ENCODE measurements at regions not wholly inside any gene's neighbourhood (a gene's known extent, or its start where the extent isn't known, plus 50 kb on each side); places are given as distances from the start of the nearest gene placed in this dataset.

- no peaks in the 10 kb centered on the region for H3K27me3 ChIP-seq (replicated peaks; ENCODE audit: insufficient read depth)
- peak overlapping the region; percentile 41 to 68 for H3K27ac ChIP-seq
- no peaks in the 10 kb centered on the region for H3K9me3 ChIP-seq
- H3K36me3 ChIP-seq, result no peaks in the 10 kb centered on the region
- DNase-seq (ENCODE audit: low spot score), result no peak
- no peak overlapping the region for H3K4me3 ChIP-seq
- peaks cover 0 to 15% of the 10 kb centered on the region in 2 donors for H3K4me1 ChIP-seq (ENCODE audit: control insufficient read depth in 1 of 2, low read depth in 2 of 2)
- no peak for ATAC-seq (ENCODE audit: insufficient number of reproducible peaks, low FRiP score, low read depth)
- TF ChIP-seq, protein P1, sequence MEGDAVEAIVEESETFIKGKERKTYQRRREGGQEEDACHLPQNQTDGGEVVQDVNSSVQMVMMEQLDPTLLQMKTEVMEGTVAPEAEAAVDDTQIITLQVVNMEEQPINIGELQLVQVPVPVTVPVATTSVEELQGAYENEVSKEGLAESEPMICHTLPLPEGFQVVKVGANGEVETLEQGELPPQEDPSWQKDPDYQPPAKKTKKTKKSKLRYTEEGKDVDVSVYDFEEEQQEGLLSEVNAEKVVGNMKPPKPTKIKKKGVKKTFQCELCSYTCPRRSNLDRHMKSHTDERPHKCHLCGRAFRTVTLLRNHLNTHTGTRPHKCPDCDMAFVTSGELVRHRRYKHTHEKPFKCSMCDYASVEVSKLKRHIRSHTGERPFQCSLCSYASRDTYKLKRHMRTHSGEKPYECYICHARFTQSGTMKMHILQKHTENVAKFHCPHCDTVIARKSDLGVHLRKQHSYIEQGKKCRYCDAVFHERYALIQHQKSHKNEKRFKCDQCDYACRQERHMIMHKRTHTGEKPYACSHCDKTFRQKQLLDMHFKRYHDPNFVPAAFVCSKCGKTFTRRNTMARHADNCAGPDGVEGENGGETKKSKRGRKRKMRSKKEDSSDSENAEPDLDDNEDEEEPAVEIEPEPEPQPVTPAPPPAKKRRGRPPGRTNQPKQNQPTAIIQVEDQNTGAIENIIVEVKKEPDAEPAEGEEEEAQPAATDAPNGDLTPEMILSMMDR (IDR thresholded peaks at IDR 0.05), result no peak
These were observed 83.1 kb downstream of the SDC1 start for GRCh38 chr2:20141806-20142205.

DNA sequence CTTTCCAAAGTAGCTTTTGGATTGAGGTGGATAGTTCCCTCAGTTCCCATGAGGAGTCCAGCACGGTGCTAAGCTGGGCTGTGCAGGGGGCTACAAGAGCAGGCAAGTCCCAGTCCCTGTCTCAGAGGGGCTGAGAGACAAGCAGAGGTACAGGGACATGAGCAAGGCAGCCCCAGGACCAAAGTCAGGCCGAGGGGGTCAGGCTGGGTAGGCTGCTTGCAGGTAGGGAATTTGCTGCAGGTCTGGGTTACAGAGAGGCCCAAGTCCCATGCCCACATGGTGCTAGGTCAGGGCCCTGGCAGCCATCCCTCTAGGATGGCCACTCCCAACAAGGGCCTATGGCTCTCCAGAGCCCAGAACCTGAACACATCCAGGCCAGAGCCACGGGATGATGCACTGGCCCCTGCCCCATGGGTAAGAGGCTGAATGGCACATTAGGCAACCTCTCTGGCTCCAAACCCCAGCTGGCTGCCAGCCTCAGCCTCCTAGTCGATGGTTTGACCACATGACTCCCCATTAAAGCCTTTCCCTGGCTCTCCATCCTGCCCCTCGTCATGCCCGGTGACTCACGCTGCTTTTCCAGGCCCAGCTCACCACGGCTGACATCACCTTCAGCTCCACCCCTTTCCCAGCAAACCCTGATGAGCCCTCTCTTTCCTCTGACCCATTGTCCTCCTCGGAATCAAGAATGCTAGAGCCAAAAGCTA is 83.7 kb downstream of the SDC1 start:
- no peaks in the 10 kb centered on the region for H3K9me3 ChIP-seq
- H3K36me3 ChIP-seq, result no peaks in the 10 kb centered on the region
- DNase-seq (ENCODE audit: low spot score) (peak; percentile 82), ATAC-seq (ENCODE audit: insufficient number of reproducible peaks, low FRiP score, low read depth) (peak; percentile 81)
- TF ChIP-seq, protein P1 (IDR thresholded peaks at IDR 0.05), result no peak
- H3K4me3 ChIP-seq, result no peak overlapping the region
- no peaks in the 10 kb centered on the region for H3K27me3 ChIP-seq (replicated peaks; ENCODE audit: insufficient read depth)
- H3K27ac ChIP-seq, result peak overlapping the region; percentile 41 to 68
- peaks cover 0 to 15% of the 10 kb centered on the region in 2 donors for H3K4me1 ChIP-seq (ENCODE audit: control insufficient read depth in 1 of 2, low read depth in 2 of 2)

GRCh38 chr2:20140321-20141055 is 84.4 kb downstream of the SDC1 start:
- H3K4me1 ChIP-seq (ENCODE audit: control insufficient read depth in 1 of 2, low read depth in 2 of 2), result peaks cover 0 to 15% of the 10 kb centered on the region in 2 donors
- H3K4me3 ChIP-seq, result no peak overlapping the region
- DNase-seq (ENCODE audit: low spot score), result no peak
- no peak for ATAC-seq (ENCODE audit: insufficient number of reproducible peaks, low FRiP score, low read depth)
- no peaks in the 10 kb centered on the region for H3K9me3 ChIP-seq
- no peaks in the 10 kb centered on the region for H3K27me3 ChIP-seq (replicated peaks; ENCODE audit: insufficient read depth)
- H3K36me3 ChIP-seq, result no peaks in the 10 kb centered on the region
- peak overlapping the region in 1 of 2 donors; percentile 68 for H3K27ac ChIP-seq
- TF ChIP-seq, protein P1 (IDR thresholded peaks at IDR 0.05), result no peak

DNA sequence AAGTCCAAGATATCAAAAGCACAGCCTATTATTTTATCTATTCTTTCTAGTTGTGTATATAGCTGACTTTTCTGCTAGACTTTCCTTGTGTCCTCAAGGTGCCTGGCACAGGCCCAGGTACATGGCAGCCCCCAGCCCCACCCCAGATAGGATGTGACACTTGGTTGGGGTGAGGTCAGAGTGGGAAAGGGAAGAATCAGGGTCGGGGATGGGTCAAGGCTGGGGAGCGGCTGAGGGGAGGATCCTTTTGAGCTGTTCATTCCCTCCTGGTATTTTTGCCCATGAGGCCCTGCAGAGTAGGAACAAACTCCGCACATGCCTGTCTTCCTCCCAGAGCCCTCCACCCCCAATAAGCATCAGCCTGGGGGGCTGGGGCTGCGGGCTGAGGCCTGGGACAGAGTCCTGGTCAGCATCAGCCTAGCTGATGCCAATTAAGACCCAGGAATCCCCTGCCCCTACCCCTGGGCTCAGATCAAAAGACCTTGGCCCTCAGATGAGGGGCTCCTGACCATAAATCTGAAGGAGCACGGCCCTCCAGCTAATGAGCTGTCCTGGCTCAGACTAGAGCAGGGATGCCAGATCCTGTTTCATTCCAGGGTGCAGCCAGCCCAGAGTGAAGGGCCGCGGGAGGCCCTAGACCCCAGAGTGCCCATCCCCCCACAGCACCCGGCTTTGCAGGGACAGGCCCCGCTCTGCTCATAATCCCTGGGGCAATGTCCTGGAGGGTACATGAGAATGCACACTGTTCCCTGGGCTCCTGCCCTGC is 85.3 kb downstream of the SDC1 start:
- Histone ChIP-seq H3K9me3 (no peaks in the 10 kb centered on the region), H3K4me1 (ENCODE audit: control insufficient read depth in 1 of 2, low read depth in 2 of 2) (peaks cover 0 to 15% of the 10 kb centered on the region in 2 donors), H3K4me3 (no peak overlapping the region), H3K36me3 (no peaks in the 10 kb centered on the region), H3K27me3 (replicated peaks; ENCODE audit: insufficient read depth) (no peaks in the 10 kb centered on the region), H3K27ac (no peak overlapping the region)
- TF ChIP-seq, protein P1 (IDR thresholded peaks at IDR 0.05), result no peak
- ATAC-seq (ENCODE audit: insufficient number of reproducible peaks, low FRiP score, low read depth), result no peak
- no peak for DNase-seq (ENCODE audit: low spot score)

GRCh38 chr2:20138696-20139095 is 86.2 kb downstream of the SDC1 start:
- no peak for ATAC-seq (ENCODE audit: insufficient number of reproducible peaks, low FRiP score, low read depth)
- Histone ChIP-seq H3K4me3 (no peak overlapping the region), H3K27me3 (replicated peaks; ENCODE audit: insufficient read depth) (no peaks in the 10 kb centered on the region), H3K9me3 (no peaks in the 10 kb centered on the region), H3K4me1 (ENCODE audit: control insufficient read depth in 1 of 2, low read depth in 2 of 2) (peaks cover 0 to 15% of the 10 kb centered on the region in 2 donors), H3K36me3 (no peaks in the 10 kb centered on the region), H3K27ac (no peak overlapping the region)
- no peak for DNase-seq (ENCODE audit: low spot score)
- TF ChIP-seq, protein P1 (IDR thresholded peaks at IDR 0.05), result no peak

Data from thoracic aorta (tissue), 2 donors.